Fibroblast of lung (primary cell): ENCODE measurements at regions not wholly inside any gene's neighbourhood (a gene's known extent, or its start where the extent isn't known, plus 50 kb on each side); places are given as distances from the start of the nearest gene placed in this dataset.
A peak's percentile ranks its signal among the peaks of the same experiment; 100 is the strongest.

Experiments used
- DNase-seq, 2 donors: peaks; one replicate each; pipeline versions ENCODE4 v3.0.0 to v3.0.0-alpha.2; 2010; ENCODE audit warnings: low read depth in 2 of 2
- H2AFZ ChIP-seq: 2 replicates; pipeline ENCODE4 v1.5.1; 2012; ENCODE audit warnings: low read length, control low read depth, inconsistent platforms
- H3K27ac ChIP-seq: 2 replicates; pipeline ENCODE4 v1.5.1; 2011; ENCODE audit warnings: low read length, control low read depth; ENCODE audit not compliant: insufficient read depth
- H3K27me3 ChIP-seq: 2 replicates; pipeline ENCODE4 v1.5.1; 2011; ENCODE audit warnings: mild to moderate bottlenecking, low read length; ENCODE audit not compliant: control insufficient read depth, insufficient read depth
- H3K36me3 ChIP-seq: 2 replicates; pipeline ENCODE4 v1.5.1; 2011; ENCODE audit warnings: low read length; ENCODE audit not compliant: control insufficient read depth, insufficient read depth
- H3K4me1 ChIP-seq: 2 replicates; pipeline ENCODE4 v1.5.1; 2011; ENCODE audit warnings: low read length; ENCODE audit not compliant: control insufficient read depth, insufficient read depth; ENCODE audit errors: extremely low read depth
- H3K4me2 ChIP-seq: 2 replicates; pipeline ENCODE4 v1.5.1; 2011; ENCODE audit warnings: low read length, control low read depth; ENCODE audit not compliant: insufficient read depth; ENCODE audit errors: extremely low read depth
- H3K4me3 ChIP-seq, 4 experiments: fragments of 200-600 bp in 1 of 4; sonication (generic) in 1 of 4; replicated peaks in 1 of 4; 2 replicates each; pipeline ENCODE4 v1.5.1; 2011 to 2016; ENCODE audit warnings: low read length in 4 of 4, low read depth in 3 of 4, mild to moderate bottlenecking in 3 of 4, control low read depth in 2 of 4, inconsistent platforms in 1 of 4, mixed read lengths in 1 of 4; ENCODE audit not compliant: insufficient read depth in 1 of 4; ENCODE audit errors: control extremely low read depth in 1 of 4
- H3K79me2 ChIP-seq: 2 replicates; pipeline ENCODE4 v1.5.1; 2012; ENCODE audit warnings: mild to moderate bottlenecking, low read length, inconsistent platforms; ENCODE audit not compliant: control insufficient read depth, insufficient read depth
- H3K9ac ChIP-seq: 2 replicates; pipeline ENCODE4 v1.5.1; 2011; ENCODE audit warnings: mild to moderate bottlenecking, low read length, control low read depth; ENCODE audit not compliant: insufficient read depth
- H3K9me3 ChIP-seq: 2 replicates; pipeline ENCODE4 v1.5.1; 2012; ENCODE audit warnings: low read depth, low read length; ENCODE audit not compliant: control insufficient read depth, insufficient read depth
- H4K20me1 ChIP-seq: 2 replicates; pipeline ENCODE4 v1.5.1; 2011; ENCODE audit warnings: low read length; ENCODE audit not compliant: control insufficient read depth, insufficient read depth; ENCODE audit errors: extremely low read depth
- EZH2 ChIP-seq: IDR thresholded peaks from 2 replicates; pipeline ENCODE4 v1.5.1; 2012; ENCODE audit warnings: low read length, control low read depth, mild to moderate bottlenecking; ENCODE audit errors: missing control alignments
- TF ChIP-seq, protein P1 (sequence below), 2 donors: IDR thresholded peaks in 1 of 2; conservative IDR thresholded peaks in 1 of 2; 1 replicate in 1 of 2; 2 replicates in 1 of 2; pipeline ENCODE4 v1.5.1; 2011 to 2012; ENCODE audit warnings: low read length in 2 of 2, control low read depth in 1 of 2, inconsistent platforms in 1 of 2, low read depth in 1 of 2, mild to moderate bottlenecking in 1 of 2

DNA sequence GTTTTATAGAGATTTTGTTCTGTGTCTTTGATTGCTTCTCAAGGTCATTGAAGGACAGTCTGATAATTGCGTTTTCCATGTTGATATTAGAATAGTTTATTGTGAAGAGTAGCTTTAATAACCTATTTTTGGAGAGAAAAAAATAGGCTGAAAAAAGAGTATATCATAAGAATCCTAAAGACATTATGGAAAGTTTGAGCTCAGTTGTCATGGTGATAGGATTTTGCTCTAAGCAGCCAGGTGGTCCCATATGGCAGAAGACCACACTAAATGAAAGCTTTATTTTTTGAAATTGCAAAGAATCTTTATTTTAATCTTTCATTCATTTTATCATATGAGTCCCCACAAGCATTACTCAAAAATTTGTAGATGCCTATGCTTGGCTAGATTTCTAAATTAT, 358.9 kb upstream of the NAV3 start:
- no peaks in the 10 kb centered on the region for H3K9me3 ChIP-seq
- H4K20me1 ChIP-seq: no peaks in the 10 kb centered on the region
- H2AFZ ChIP-seq: no peak overlapping the region
- H3K4me2 ChIP-seq: no peak overlapping the region
- no peaks in the 10 kb centered on the region for H3K79me2 ChIP-seq
- no peak for DNase-seq
- H3K27me3 ChIP-seq: no peaks in the 10 kb centered on the region
- no peak overlapping the region for H3K27ac ChIP-seq
- no peaks in the 10 kb centered on the region for H3K36me3 ChIP-seq
- no peak overlapping the region for H3K9ac ChIP-seq
- TF ChIP-seq, protein P1, sequence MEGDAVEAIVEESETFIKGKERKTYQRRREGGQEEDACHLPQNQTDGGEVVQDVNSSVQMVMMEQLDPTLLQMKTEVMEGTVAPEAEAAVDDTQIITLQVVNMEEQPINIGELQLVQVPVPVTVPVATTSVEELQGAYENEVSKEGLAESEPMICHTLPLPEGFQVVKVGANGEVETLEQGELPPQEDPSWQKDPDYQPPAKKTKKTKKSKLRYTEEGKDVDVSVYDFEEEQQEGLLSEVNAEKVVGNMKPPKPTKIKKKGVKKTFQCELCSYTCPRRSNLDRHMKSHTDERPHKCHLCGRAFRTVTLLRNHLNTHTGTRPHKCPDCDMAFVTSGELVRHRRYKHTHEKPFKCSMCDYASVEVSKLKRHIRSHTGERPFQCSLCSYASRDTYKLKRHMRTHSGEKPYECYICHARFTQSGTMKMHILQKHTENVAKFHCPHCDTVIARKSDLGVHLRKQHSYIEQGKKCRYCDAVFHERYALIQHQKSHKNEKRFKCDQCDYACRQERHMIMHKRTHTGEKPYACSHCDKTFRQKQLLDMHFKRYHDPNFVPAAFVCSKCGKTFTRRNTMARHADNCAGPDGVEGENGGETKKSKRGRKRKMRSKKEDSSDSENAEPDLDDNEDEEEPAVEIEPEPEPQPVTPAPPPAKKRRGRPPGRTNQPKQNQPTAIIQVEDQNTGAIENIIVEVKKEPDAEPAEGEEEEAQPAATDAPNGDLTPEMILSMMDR (conservative IDR thresholded peaks at IDR 0.05 in 1 of 2, IDR thresholded peaks at IDR 0.05 in 1 of 2; ENCODE audit: low read depth in 1 of 2, low read length in 2 of 2): no peak
- TF ChIP-seq EZH2: no peak
- no peak overlapping the region for H3K4me3 ChIP-seq
- H3K4me1 ChIP-seq: no peaks in the 10 kb centered on the region

DNA sequence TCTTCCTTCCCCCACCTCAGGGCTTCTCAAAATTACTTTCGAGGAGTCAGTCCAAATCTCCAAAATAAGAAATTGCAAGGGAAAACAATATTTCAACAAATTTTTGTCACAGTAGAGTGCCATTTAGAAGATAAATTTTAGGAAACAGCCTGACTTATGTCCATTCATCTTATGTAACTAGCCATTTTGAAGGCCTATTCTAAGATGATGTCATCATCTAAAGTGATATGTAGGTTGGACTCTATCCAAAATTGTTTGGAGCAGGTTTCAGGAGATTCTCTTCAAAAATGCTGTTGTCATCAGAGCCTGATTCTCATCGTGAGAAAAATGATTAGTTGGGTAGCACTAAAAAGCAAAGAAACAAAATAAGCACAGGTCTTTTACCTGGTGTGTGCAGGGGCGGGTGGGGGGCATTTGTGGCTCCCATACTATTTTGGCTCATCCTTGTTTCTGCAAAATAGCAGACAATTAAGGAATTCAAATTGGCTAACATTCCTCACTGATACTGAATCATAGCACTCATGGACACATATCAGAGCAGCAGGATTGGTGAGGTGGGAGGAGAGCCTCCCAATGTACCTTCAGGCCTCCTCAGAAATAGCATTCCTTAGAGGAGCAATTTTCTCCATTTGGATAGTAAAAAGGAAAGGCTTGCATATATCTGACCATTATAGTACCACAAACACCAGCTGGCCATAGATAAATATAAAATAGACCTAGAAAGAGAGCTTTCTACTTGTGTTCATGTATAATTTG, 360.9 kb upstream of the NAV3 start:
- no peaks in the 10 kb centered on the region for H3K79me2 ChIP-seq
- no peak overlapping the region for H3K9ac ChIP-seq
- no peak overlapping the region for H3K4me2 ChIP-seq
- H3K27me3 ChIP-seq: no peaks in the 10 kb centered on the region
- H3K4me1 ChIP-seq: no peaks in the 10 kb centered on the region
- no peaks in the 10 kb centered on the region for H3K9me3 ChIP-seq
- H3K27ac ChIP-seq: no peak overlapping the region
- H4K20me1 ChIP-seq: no peaks in the 10 kb centered on the region
- no peak overlapping the region for H2AFZ ChIP-seq
- DNase-seq: no peak
- H3K36me3 ChIP-seq: no peaks in the 10 kb centered on the region
- no peak for TF ChIP-seq EZH2
- TF ChIP-seq, protein P1 (conservative IDR thresholded peaks at IDR 0.05 in 1 of 2, IDR thresholded peaks at IDR 0.05 in 1 of 2; ENCODE audit: low read depth in 1 of 2, low read length in 2 of 2): no peak
- no peak overlapping the region for H3K4me3 ChIP-seq

DNA sequence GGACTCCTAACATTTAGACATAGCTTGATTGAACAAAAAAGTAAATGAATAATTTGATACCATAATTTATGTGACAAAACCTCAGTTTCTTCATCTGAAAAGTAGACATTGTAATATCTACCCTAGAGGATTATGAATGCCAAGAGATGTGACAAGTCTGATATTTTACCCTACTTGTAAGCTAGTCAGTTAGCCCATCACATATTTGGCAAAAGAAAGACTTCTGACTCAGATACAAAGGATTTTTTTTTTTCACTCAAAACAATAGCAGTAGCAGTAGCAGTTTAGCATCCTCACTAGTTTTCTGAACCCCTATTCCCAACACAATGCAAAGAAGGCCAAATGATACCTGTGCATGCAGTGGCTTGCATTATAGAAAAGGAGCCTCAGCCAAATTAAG, 377.3 kb upstream of the E2F7 start:
- no peaks in the 10 kb centered on the region for H3K79me2 ChIP-seq
- H4K20me1 ChIP-seq: no peaks in the 10 kb centered on the region
- H3K4me2 ChIP-seq: no peak overlapping the region
- H3K4me3 ChIP-seq: no peak overlapping the region
- H3K27ac ChIP-seq: no peak overlapping the region
- H3K36me3 ChIP-seq: no peaks in the 10 kb centered on the region
- H3K9ac ChIP-seq: no peak overlapping the region
- H3K27me3 ChIP-seq: no peaks in the 10 kb centered on the region
- no peaks in the 10 kb centered on the region for H3K4me1 ChIP-seq
- TF ChIP-seq, protein P1 (conservative IDR thresholded peaks at IDR 0.05 in 1 of 2, IDR thresholded peaks at IDR 0.05 in 1 of 2; ENCODE audit: low read depth in 1 of 2, low read length in 2 of 2): no peak
- TF ChIP-seq EZH2: no peak
- no peak overlapping the region for H2AFZ ChIP-seq
- no peaks in the 10 kb centered on the region for H3K9me3 ChIP-seq
- DNase-seq: peak; percentile 3 to 33
